Right renal pelvis (tissue), 4 donors: ENCODE measurements at regions not wholly inside any gene's neighbourhood (a gene's known extent, or its start where the extent isn't known, plus 50 kb on each side); places are given as distances from the start of the nearest gene placed in this dataset.

Experiments
- DNase-seq, 4 donors: peaks; one replicate each; pipeline ENCODE4 v3.0.0-alpha.2; 2013; ENCODE audit warnings: low read depth in 4 of 4, low spot score in 3 of 4, missing footprints in 1 of 4

DNA sequence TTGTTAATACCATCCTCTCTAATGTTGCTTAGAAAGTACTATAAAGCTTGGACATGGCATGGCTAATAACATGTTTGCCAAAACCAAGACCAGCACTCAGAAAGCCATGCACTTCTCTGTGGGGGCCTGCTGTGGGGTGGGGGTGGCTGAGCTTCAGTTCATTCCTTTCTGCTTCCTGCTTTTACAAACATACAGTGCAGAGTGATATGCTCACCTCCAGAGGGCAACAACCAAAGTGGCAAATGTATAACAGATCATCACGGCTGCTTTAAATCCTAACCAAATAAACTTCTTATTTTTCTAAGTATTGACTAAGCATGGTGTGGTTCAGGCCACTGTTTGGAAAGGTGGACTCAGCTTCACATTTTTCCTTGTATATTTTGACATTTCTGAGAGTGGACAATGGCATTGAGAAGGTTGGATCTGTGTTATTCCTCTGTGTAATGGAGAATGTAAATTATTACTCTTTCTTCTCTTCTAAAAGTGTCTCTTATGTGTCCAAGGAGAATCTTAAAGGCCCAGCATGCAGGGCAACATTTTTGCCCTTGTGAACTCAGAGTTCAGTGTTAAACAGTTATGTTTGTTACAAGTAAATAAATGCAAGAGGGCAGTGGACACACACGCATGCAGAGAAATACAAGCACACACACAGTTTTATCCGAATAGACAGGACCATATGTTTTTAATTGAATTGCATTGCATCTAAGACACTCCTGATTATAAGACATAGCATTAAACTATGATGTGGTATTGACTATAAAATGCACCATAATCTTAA, 186.1 kb downstream of the HERPUD2 start:
- DNase-seq = no peak

DNA sequence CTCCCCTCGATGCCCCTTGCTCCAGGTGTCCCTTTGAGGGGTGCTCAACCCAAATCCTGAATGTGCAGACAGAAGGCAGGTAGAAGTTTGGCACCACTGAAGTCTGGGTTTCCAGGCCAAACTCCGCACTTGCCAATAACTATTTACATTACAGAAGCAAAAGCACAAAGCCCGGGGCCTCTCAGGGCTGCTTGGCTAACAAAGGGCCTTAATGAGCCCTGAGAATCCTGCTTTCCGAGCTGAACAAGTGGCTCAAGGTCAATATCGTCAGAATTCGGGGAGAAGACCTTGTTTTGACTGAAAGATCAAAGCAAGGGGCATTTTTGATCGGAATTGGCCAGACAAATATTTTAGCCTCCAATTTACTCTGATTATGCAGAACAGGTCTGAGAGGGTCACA, 189.9 kb downstream of the HERPUD2 start:
- DNase-seq = no peak

DNA sequence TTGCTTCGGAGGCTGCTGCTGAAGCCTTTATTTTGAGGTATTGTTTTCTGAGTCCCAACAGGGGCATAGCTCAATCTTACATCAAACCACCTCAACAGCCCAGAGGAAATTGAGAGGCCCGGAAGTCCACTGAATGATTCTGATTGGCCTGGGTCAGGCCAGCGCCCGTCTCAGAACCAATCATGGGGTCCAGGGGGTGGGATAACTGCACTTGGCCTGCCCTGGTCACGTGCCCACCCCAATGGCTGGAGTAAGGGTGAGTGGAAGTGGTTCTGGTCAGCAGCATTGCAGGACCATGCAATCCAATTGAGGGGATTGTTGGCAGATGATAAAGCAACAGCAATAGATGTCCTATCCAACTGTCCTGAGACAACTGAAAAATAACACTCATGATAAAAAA, 190.6 kb downstream of the HERPUD2 start:
- no peak for DNase-seq

DNA sequence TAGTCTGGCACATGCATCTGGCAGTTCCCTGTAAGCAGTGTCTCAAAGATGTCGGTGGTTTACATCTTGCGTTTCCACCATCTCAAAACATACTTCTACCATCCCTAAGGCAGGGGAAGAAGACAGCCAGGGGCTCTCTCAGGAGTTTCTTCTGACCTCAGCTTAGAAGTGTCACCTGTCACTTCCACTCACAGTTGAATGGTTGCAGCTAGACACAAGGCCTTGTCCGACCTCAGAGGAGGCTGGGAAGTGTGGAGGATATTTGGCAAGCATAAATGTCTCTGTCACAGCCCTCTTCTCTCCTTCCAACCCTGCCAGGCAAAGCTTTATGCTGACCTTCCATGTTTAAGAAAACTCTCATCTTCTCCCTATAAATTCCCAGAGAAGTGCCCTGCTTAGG, 193.3 kb downstream of the HERPUD2 start:
- DNase-seq = no peak

DNA sequence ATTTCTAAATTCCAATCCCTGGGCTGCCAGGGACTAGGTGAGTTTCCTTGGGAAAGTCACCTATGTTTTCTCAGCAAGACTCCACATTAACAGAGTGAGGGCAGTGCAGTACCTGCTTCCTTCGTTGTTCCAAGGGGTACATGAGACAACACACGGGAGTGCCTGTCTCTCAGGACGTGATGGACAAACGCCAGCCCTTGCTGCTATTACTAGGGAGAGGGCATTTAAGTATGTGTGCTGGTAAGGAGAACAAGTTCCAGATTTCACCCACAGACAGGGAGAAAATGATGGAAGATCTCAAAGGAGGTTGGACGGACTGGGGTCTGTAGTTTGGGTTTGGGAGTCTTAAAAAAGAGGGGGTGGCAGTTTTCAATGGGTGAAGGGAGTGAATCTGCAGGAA, 195.7 kb downstream of the HERPUD2 start:
- no peak for DNase-seq

DNA sequence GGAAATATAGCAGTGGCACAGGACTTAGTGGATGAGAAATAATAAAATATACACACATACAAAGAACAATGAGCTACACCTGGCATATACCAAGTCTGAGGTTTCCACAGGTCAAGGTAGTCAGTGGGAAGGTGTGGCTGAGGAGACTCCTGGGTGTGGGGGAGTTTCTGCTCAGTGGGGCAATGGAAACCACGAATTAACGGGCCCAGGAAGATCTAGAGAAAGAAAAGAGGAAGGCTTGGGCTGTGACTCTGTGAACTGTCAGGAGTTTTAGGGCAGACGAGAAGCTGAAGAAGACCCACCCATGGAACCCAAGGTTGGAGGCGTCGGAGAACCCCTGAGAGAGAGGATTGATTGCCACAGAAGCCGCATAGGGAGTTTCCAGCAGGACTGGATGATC, 196.5 kb downstream of the HERPUD2 start:
- DNase-seq = no peak

DNA sequence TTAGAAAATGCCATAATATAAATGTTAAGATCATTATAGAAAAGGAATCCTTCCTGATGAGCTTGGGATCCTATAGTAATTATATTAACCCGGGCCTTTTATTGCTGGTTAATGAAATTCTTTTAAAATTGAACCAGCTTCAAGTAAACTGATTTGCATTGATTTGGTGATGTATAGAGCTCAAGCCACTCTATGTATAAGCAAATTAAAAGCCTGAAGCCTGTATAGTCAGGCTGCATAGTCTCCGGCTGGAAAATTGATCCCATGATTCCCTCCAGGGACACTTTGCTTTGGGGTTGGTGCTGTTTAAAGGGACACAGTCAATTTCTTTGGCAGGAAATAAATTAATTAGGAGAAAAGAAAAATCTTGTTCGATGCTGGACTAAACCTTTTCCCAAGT, 199.1 kb downstream of the HERPUD2 start:
- no peak for DNase-seq

DNA sequence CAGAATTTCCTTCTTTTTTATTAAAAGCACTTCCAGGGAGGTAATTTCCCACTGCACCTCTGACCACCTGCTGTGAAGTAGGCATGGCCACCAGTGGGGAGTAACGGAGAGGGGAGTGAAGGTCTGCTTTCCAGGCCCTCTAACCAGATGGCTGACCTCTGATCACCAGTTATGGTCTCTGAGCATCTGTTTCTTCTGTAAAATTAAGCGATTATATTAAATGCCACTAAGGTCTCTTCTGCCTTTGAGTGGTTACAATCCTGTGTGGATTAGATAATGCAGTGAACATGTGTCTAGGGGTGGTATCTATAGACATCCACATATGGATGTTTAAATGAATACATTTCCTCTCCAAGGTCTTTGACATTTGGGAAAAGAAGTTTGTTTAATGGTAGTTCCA, 199.6 kb downstream of the HERPUD2 start:
- DNase-seq = no peak

DNA sequence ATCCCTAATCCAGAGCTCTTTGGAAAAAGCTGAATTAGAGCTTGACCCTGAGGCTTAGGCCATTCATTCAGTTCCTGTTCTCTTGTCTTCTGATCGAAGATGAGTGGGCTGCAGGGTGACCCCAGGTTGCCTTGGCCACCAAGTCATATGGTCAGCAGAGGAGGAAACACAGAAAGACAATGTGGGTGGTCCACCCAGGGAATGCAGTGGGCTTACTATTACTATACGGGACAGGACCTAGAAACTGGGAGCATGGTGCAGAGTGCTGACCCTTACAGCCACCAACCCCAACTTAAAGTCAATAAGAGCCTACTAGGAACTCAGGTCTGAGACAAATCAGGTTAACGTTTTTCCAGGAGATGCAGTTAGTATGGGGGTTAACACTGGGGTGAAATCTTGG, 200.5 kb downstream of the HERPUD2 start:
- DNase-seq = no peak

DNA sequence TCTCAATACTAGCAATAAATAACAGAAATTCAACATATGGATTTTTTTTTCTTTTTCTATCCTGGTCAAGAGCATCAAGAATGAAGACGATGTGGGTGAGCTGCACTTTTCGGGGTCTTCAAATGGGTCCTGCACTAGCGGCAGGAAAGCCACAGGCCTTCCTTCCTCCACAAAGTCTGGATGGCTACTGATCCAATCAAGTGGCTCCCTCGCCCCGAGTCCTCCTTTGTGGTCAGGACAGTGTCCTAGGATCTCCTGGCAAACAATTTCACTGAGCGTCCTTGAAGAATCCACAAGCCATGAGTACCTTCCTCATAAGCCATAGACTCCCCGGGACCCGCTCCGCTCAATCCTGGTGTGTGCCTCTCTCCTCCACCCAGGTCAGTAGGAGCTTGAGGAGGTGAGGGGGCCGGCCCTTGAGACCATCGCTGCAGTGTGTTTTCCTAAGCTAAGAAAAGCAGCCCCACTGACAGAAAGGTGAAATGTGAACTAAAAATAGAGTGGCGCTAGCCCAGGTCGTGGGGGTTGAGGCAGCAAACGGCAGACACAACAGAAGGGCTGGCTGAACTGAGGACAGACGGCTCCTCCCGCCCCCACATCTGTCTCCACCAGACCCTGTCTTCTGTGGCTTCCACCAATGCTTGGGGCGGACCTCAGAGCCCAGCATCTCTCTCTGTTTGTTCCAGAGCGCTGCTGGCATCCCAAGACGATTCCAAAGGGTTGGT, 202.3 kb downstream of the HERPUD2 start:
- no peak for DNase-seq

DNA sequence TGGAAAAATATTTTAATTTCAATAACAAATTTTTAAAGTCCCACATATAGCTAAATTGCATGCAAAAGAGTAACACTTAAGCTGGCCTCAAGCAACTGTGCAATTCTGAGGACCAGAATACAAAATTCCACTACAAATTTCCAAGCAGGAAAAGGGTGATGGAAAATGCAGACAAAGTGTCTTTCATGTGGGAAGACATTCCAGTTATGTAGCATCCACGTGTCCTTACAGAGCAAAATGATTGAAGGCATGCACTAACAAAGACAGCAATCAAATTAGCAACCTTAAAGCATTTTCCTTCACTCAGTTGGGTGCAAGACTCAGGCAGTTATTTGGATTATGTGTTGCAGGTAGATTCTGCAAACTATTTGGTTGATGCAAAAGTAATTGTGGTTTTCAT, 203.7 kb downstream of the HERPUD2 start:
- DNase-seq = no peak

DNA sequence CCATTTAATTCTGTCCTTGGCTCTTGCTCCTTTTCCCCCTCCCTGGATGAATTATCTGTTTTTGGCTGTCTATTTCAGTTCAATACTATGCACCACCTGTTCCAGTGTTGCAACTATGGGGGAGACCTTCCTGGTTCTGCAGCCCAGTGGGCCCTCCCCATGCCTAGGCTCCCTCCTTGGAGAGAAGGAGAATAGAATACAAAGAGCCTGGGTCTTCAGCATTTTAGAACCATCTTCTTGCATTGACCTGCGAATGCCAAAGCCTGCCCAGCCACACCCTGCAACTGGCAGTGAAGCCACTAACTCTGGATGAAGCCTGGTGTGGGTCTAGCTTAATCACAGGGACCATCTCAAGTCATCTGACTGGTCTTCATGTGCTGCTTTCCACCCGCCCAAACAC, 207.1 kb downstream of the HERPUD2 start:
- no peak for DNase-seq

DNA sequence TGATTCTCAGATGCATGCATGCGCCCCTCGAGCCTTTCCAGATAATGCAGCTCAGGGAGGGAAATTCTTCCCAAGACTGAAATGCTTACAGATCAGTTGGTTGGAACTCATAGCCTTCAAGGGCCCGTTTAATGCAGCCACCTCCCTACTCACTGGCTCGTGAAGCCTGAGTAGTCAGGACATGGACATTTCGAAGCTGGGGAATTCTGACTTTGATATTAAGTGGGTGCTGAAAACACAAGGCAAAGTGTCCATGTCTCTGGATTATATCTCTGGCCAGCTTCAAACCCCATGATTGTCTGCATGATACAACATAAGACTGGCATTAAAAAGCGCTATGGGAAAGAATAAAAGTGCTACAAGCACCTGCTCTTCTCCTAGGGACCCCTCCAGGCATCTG, 207.5 kb downstream of the HERPUD2 start:
- DNase-seq = no peak

DNA sequence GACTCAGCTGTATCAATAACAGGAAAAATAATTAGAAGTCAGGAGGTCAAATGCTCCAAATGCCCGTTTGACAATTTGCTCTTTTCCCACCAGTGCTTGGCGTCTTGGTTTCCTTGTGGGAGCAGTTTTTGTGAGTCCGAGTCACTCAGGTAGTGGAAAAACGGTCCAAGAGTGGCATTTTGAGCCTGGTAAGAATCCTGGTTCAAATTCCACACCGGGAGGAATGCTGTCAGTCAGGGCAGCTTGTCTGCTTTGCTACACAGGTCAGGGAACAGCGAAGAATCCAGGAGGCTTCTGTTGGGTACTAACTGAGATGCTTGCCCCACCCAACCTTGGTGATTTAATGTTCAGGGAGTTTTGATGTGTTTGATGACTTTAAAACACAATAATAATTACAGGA, 209.5 kb downstream of the HERPUD2 start:
- no peak for DNase-seq

DNA sequence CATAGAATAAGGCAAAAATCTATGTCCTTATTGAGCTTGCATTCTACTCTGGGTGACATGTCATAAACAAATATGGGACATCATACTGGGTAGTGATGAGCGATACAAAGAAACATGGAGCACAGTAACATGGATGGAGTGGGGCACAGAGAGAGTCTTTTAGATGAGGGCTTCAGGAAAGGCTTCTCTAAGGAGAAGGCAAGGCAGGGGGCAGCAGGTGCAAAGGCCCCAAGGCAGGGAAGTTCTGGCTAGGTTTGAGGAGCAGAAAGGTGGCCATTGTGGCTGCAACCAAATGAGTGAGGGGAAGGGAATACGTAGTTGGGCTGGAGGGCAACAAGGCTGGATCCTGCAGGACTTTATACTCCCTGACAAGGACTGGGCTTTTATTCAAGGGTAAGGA, 211.4 kb downstream of the HERPUD2 start:
- no peak for DNase-seq

DNA sequence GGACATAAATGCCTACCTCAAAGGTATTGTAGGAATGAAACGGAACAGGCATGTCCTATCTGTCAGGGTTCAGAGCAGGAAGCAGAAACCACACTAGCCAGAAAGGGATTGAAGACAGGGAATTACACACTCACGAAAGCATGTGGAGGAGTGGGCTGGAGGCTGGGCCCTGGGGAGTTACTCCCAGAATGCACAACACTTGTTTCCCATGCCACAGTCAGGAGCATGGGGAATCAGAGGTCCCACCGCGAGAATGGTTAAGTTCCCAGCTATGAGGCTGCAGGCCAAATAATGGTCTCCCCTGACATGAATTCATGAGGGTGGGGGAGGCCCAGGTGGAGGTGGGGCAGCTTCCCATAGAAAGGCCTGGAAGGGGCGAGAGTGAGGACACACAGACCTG, 212.7 kb downstream of the HERPUD2 start:
- DNase-seq = no peak

DNA sequence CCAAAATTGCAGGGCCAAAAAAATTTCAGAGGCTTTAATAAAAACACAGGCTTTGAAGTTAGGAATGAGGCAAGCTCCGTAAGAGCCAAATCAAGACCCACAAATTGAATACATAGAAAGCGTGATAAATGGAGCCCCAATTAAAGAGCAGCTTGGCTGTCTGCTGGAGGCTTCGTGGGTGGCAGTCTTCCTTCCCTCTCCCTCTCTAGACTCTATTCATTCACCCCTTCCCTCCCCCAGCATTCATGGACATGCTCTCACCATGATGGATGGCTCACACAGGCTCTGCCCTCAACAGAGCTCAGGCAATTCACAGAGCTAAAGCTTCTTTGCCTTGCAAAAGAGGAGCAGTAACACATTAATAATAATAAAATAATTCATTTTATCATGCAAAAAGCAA, 214.1 kb downstream of the HERPUD2 start:
- DNase-seq = no peak

DNA sequence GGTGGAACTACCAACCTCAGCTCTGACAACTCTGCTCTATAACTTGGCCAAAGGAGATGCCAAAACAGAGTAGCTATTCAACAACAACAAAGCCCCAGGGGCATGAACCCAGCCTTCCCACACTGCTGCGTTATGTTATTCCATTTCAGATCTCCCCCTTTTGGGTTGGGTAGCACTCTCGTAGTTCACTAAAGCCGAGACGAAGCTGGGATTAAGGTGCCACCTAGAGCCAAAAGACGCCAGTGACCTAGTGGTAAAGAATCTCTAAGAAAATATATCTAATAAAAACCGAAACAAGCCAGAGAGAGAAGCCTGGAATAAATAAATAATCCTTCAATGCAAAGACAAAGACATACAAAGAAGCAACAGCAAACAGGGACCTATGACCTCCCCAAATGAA, 217.3 kb downstream of the HERPUD2 start:
- DNase-seq = no peak

DNA sequence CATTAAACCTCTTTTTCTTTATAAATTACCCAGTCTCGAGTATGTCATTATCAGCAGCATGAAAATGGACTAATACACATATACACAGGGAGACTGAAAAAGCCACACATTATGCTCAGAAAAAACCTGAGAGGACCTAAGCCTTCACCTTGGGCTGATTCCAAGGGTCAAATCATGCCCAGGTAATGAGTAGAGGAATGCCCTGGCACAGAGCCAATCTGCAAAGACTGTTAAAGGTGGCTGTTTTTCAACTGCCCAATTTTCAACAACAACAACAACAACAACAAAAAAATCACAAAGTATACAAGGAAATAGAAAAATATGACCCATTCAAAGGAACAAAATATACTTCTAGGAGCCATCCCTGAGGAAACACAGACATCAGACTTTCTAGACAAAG, 220.2 kb upstream of the TBX20 start:
- no peak for DNase-seq

DNA sequence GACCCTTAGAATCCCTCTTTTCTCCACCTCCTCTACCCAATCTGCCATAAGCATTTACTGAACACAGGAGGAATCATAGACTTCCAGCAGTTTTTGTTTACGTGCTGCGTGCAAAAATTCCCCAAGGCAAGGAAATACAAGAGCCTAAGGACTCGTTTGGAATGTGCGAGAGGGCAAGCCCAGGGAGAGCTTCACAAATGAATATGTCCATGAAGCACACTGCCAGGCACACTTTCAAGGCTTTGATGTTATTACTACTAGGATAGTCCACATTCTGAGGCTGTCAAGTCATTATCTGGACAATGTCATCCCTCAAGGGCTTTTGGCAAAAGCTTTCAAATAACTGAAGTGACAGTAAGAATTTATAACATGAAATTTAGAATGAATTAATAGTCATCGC, 214.7 kb upstream of the TBX20 start:
- DNase-seq = no peak

DNA sequence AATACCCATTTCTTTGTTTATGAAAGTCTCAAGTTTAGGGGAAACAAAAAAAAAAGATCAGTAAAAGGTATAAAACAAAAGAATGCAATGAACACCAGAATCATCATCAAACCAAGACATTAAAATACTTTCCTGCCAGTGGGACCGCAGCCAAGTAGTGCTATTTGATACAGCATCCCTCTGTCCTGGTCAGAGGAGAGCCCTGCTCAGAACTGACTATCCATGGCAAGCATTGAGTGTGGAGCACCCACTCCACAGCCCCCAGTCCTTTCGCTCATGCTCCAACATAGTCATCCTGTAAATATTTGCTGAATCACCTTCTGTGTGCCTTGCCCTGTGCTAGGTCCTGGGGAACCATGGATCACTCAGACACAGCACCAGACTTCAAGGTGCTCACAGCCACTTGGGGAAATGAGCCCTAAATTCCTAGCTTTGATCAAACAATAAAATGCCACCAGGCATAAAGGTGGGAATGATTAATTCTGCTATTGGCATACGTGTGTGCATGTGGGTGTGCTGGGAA, 213.6 kb upstream of the TBX20 start:
- no peak for DNase-seq

DNA sequence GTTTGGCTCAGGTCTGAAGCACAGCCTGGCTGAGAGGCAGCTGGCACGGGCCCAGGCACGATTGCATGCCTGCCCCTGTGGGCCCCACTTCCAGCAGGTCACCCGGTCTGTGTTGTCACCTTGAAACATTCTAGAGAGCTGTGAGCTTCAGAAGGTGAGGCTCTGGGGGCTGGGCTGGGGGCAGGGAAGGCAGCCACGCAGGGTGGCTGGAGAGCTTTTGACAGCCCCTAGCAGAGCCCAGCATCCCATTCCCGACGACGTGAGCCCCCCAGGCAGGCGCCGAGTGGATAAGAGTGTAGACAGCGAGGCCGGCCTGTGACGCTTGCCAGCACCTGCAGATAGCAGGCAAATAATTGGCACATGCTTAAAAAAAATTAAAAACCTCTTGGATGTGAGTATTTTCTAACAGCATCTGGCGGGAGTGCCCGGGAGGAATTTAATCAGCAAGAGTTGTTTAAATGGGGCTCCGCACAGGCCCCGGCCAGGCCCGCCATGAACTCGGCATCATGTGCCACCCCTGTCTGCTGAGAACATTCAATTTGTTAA, 212.0 kb upstream of the TBX20 start:
- no peak for DNase-seq
